HCT116 (cell line): ENCODE measurements at regions not wholly inside any gene's neighbourhood (a gene's known extent, or its start where the extent isn't known, plus 50 kb on each side); places are given as distances from the start of the nearest gene placed in this dataset.

Experiments used
- ATAC-seq: fragments of 200-7000 bp; cut with Tn5 transposase; 2 replicates; pipeline ENCODE4 v1.9.1; 2020; ENCODE audit warnings: mild to moderate bottlenecking, moderate library complexity
- BruUV-seq: library from RNA; stranded (reverse); fragments of 400-500 nt; replicated peaks from 2 replicates; lab custom pipeline; 2021; lab: Mats Ljungman, UMichigan
- CTCF ChIA-PET: fragments of 300-600 bp; sonication (Branson Sonifier 250); formaldehyde crosslinking; loops from one replicate; lab custom pipeline; 2021; ENCODE audit warnings: antibody characterized with exemption; lab: Charles Lee
- POLR2A ChIA-PET: fragments of 300-600, 350-600 bp; sonication (Branson Sonifier 250); formaldehyde crosslinking; loops from one replicate; lab custom pipeline; 2021; ENCODE audit warnings: antibody characterized with exemption; lab: Charles Lee
- RAD21 ChIA-PET, 2 experiments: fragments of 300-600 bp; sonication (Branson Sonifier 250); formaldehyde crosslinking; loops; one replicate each; lab custom pipeline; 2023; ENCODE audit warnings: low total read pairs in 2 of 2; ENCODE audit not compliant: uncharacterized antibody in 2 of 2, unreplicated experiment in 2 of 2, low non-redundant PET in 1 of 2; lab: Charles Lee
- DNase-seq: peaks from one replicate; pipeline ENCODE4 v3.0.0-alpha.2; 2010; ENCODE audit warnings: low read depth, low spot score
- H2AFZ ChIP-seq: fragments of 200-600 bp; shearing (Covaris generic), sonication (generic); 2 replicates; pipeline ENCODE4 v1.6.1; 2017; ENCODE audit warnings: low read depth, mixed run types, mixed read lengths, antibody characterized with exemption, low read length; ENCODE audit not compliant: poor library complexity, severe bottlenecking
- H3K27ac ChIP-seq: 2 replicates; pipeline ENCODE4 v1.5.1; 2012; ENCODE audit warnings: low read depth, low read length
- H3K27me3 ChIP-seq: fragments of 200-600 bp; sonication (generic); 2 replicates; pipeline ENCODE4 v1.6.1; 2016; ENCODE audit warnings: mixed run types, low read length, mixed read lengths; ENCODE audit not compliant: insufficient read depth
- H3K36me3 ChIP-seq, 2 experiments: fragments of 200-500 bp in 1 of 2; fragments of 200-600 bp in 1 of 2; sonication (Bioruptor generic) in 1 of 2; sonication (generic) in 1 of 2; 2 replicates each; pipeline versions ENCODE4 v1.5.1 to v1.6.1; 2014 to 2016; ENCODE audit warnings: low read length in 2 of 2, inconsistent platforms in 1 of 2, mixed read lengths in 1 of 2, mixed run types in 1 of 2; ENCODE audit not compliant: insufficient read depth in 2 of 2, control insufficient read depth in 1 of 2
- H3K4me1 ChIP-seq, 2 experiments: fragments of 200-600 bp in 1 of 2; sonication (generic) in 1 of 2; 2 replicates each; pipeline versions ENCODE4 v1.5.1 to v1.6.1; 2012 to 2017; ENCODE audit warnings: low read length in 2 of 2, inconsistent platforms in 1 of 2, mild to moderate bottlenecking in 1 of 2, mixed read lengths in 1 of 2, mixed run types in 1 of 2, moderate library complexity in 1 of 2; ENCODE audit not compliant: insufficient read depth in 2 of 2, control insufficient read depth in 1 of 2
- H3K4me2 ChIP-seq: fragments of 200-600 bp; sonication (generic); 2 replicates; pipeline ENCODE4 v1.6.1; 2017; ENCODE audit warnings: mixed run types, low read length, mixed read lengths
- H3K4me3 ChIP-seq, 2 experiments: fragments of 200-600 bp in 1 of 2; sonication (generic) in 1 of 2; replicated peaks in 1 of 2; 2 replicates each; pipeline ENCODE4 v1.5.1; 2011 to 2016; ENCODE audit warnings: low read length in 2 of 2, control low read depth in 1 of 2, low read depth in 1 of 2, mild to moderate bottlenecking in 1 of 2, mixed read lengths in 1 of 2, mixed run types in 1 of 2
- H3K79me2 ChIP-seq: fragments of 200-600 bp; sonication (generic); 2 replicates; pipeline ENCODE4 v1.6.1; 2017; ENCODE audit warnings: mild to moderate bottlenecking, mixed run types, low read length, moderate library complexity, mixed read lengths; ENCODE audit not compliant: insufficient read depth
- H3K9ac ChIP-seq: fragments of 200-600 bp; sonication (generic); 2 replicates; pipeline ENCODE4 v1.6.1; 2016; ENCODE audit warnings: low read length, mixed read lengths
- H3K9me2 ChIP-seq: fragments of 200-600 bp; sonication (generic), shearing (Covaris generic); 2 replicates; pipeline ENCODE4 v1.6.1; 2017; ENCODE audit warnings: mixed run types, mild to moderate bottlenecking, moderate library complexity; ENCODE audit not compliant: insufficient read depth
- H3K9me3 ChIP-seq, 2 experiments: fragments of 200-500 bp in 1 of 2; fragments of 200-600 bp in 1 of 2; sonication (Bioruptor generic) in 1 of 2; sonication (generic) in 1 of 2; 2 replicates each; pipeline ENCODE4 v1.6.1; 2014 to 2017; ENCODE audit warnings: low read length in 2 of 2, mixed read lengths in 2 of 2, inconsistent platforms in 1 of 2, low read depth in 1 of 2, mild to moderate bottlenecking in 1 of 2, mixed run types in 1 of 2, moderate library complexity in 1 of 2; ENCODE audit not compliant: control insufficient read depth in 1 of 2, insufficient read depth in 1 of 2
- H4K20me1 ChIP-seq: fragments of 200-600 bp; sonication (generic), shearing (Covaris generic); 2 replicates; pipeline ENCODE4 v1.6.1; 2017; ENCODE audit warnings: mixed run types, mild to moderate bottlenecking, moderate library complexity; ENCODE audit not compliant: insufficient read depth
- ATF3 ChIP-seq: IDR thresholded peaks from 2 replicates; pipeline ENCODE4 v1.6.1; 2012
- EGR1 ChIP-seq: IDR thresholded peaks from 2 replicates; pipeline ENCODE4 v1.6.1; 2012; ENCODE audit warnings: low read depth
- ELF1 ChIP-seq: IDR thresholded peaks from 2 replicates; pipeline ENCODE4 v1.6.1; 2012; ENCODE audit warnings: low read depth, borderline replicate concordance
- EZH2 ChIP-seq: fragments of 200-600 bp; sonication (generic); IDR thresholded peaks from 2 replicates; pipeline ENCODE4 v1.6.1; 2017; ENCODE audit warnings: antibody characterized with exemption, mixed run types
- POLR2A ChIP-seq: IDR thresholded peaks from 2 replicates; pipeline ENCODE4 v1.7.0; 2011; ENCODE audit warnings: borderline replicate concordance; ENCODE audit not compliant: insufficient read depth, insufficient read length; ENCODE audit errors: extremely low read depth
- POLR2AphosphoS5 ChIP-seq: IDR thresholded peaks from 2 replicates; pipeline ENCODE4 v1.6.1; 2011; ENCODE audit warnings: mild to moderate bottlenecking, low read depth, low read length, moderate library complexity
- RAD21 ChIP-seq: IDR thresholded peaks from 2 replicates; pipeline ENCODE4 v1.6.1; 2012; ENCODE audit warnings: low read depth, mild to moderate bottlenecking
- REST ChIP-seq: IDR thresholded peaks from 2 replicates; pipeline ENCODE4 v1.6.1; 2012; ENCODE audit warnings: low read depth
- TCF7L2 ChIP-seq: IDR thresholded peaks from 2 replicates; pipeline ENCODE4 v1.7.0; 2011; ENCODE audit warnings: borderline replicate concordance, inconsistent platforms; ENCODE audit not compliant: insufficient read depth, insufficient read length; ENCODE audit errors: extremely low read depth
- ZFX ChIP-seq: fragments of 450-650 bp; IDR thresholded peaks from 2 replicates; pipeline ENCODE4 v1.6.1; 2017
- intact Hi-C: fragments of 100-400 bp; cut with micrococcal nuclease; formaldehyde crosslinking; loops from 2 replicates; pipeline ENCODE4 v1.10.0; 2022

GRCh38 chr1:229859026-229859425, 208.0 kb upstream of the GALNT2 start:
- no peak for DNase-seq
- Histone ChIP-seq H3K36me3 (no peaks in the 10 kb centered on the region), H3K9ac (no peak overlapping the region), H2AFZ (no peak overlapping the region), H3K4me3 (no peak overlapping the region), H3K27me3 (peaks cover 13% of the 10 kb centered on the region; the same call in 1 of the 2 replicates)
- CTCF ChIA-PET = interaction anchor here (1.4 kb wide), 1 partner anchor 10 kb away, joined by 3 read pairs; no protein-coding TSS in a partner anchor
- TF ChIP-seq TCF7L2 (no peak), ELF1 (no peak), EGR1 (no peak), POLR2A (no peak), RAD21 (no peak), ZFX (no peak), ATF3 (no peak)
- TF ChIP-seq, all 23 proteins: peak for 0
- no peak overlapping the region for H3K4me2 ChIP-seq
- H3K79me2 ChIP-seq = no peaks in the 10 kb centered on the region
- no peaks in the 10 kb centered on the region for H3K9me3 ChIP-seq
- H3K4me1 ChIP-seq = no peaks in the 10 kb centered on the region
- no peaks in the 10 kb centered on the region for H3K9me2 ChIP-seq
- no peak overlapping the region for H3K27ac ChIP-seq
- H4K20me1 ChIP-seq = no peaks in the 10 kb centered on the region
- BruUV-seq = no TSS peak
- ChIA-PET POLR2A (no interaction called here), RAD21 (no interaction called here)
- no peak for ATAC-seq
- intact Hi-C loops = no loop called here

- H4K20me1 ChIP-seq = no peaks in the 10 kb centered on the region
- POLR2A ChIA-PET = no interaction called here
- TF ChIP-seq POLR2AphosphoS5 = no peak
- no peak for TF ChIP-seq REST
- no peak for TF ChIP-seq EZH2
- TF ChIP-seq, all 23 proteins: peak for 0
- ChIA-PET CTCF (no interaction called here), RAD21 (no interaction called here)
- no peaks in the 10 kb centered on the region for H3K36me3 ChIP-seq
- intact Hi-C loops = no loop called here
- no peaks in the 10 kb centered on the region for H3K4me1 ChIP-seq
- H3K9me3 ChIP-seq = no peaks in the 10 kb centered on the region
- DNase-seq (no peak), ATAC-seq (no peak)
- no peaks in the 10 kb centered on the region for H3K9me2 ChIP-seq
- no peak overlapping the region for H3K9ac ChIP-seq
- H3K4me3 ChIP-seq = no peak overlapping the region
- 0 out of 2 replicates have a peak, but pooled peaks cover 2% of the 10 kb centered on the region for H3K27me3 ChIP-seq
- H2AFZ ChIP-seq = no peak overlapping the region
- BruUV-seq = no TSS peak
- no peak overlapping the region for H3K27ac ChIP-seq
- no peak overlapping the region for H3K4me2 ChIP-seq
- H3K79me2 ChIP-seq = no peaks in the 10 kb centered on the region
Measured at GRCh38 chr1:229860926-229861325, 206.1 kb upstream of the GALNT2 start.
